HCT116 (cell line): ENCODE measurements at regions not wholly inside any gene's neighbourhood (a gene's known extent, or its start where the extent isn't known, plus 50 kb on each side); places are given as distances from the start of the nearest gene placed in this dataset.

Experiments used
- ATAC-seq: fragments of 200-7000 bp; cut with Tn5 transposase; 2 replicates; pipeline ENCODE4 v1.9.1; 2020; ENCODE audit warnings: mild to moderate bottlenecking, moderate library complexity
- BruUV-seq: library from RNA; stranded (reverse); fragments of 400-500 nt; replicated peaks from 2 replicates; lab custom pipeline; 2021; lab: Mats Ljungman, UMichigan
- CTCF ChIA-PET: fragments of 300-600 bp; sonication (Branson Sonifier 250); formaldehyde crosslinking; loops from one replicate; lab custom pipeline; 2021; ENCODE audit warnings: antibody characterized with exemption; lab: Charles Lee
- POLR2A ChIA-PET: fragments of 300-600, 350-600 bp; sonication (Branson Sonifier 250); formaldehyde crosslinking; loops from one replicate; lab custom pipeline; 2021; ENCODE audit warnings: antibody characterized with exemption; lab: Charles Lee
- RAD21 ChIA-PET, 2 experiments: fragments of 300-600 bp; sonication (Branson Sonifier 250); formaldehyde crosslinking; loops; one replicate each; lab custom pipeline; 2023; ENCODE audit warnings: low total read pairs in 2 of 2; ENCODE audit not compliant: uncharacterized antibody in 2 of 2, unreplicated experiment in 2 of 2, low non-redundant PET in 1 of 2; lab: Charles Lee
- DNase-seq: peaks from one replicate; pipeline ENCODE4 v3.0.0-alpha.2; 2010; ENCODE audit warnings: low read depth, low spot score
- H2AFZ ChIP-seq: fragments of 200-600 bp; shearing (Covaris generic), sonication (generic); 2 replicates; pipeline ENCODE4 v1.6.1; 2017; ENCODE audit warnings: low read depth, mixed run types, mixed read lengths, antibody characterized with exemption, low read length; ENCODE audit not compliant: poor library complexity, severe bottlenecking
- H3K27ac ChIP-seq: 2 replicates; pipeline ENCODE4 v1.5.1; 2012; ENCODE audit warnings: low read depth, low read length
- H3K27me3 ChIP-seq: fragments of 200-600 bp; sonication (generic); 2 replicates; pipeline ENCODE4 v1.6.1; 2016; ENCODE audit warnings: mixed run types, low read length, mixed read lengths; ENCODE audit not compliant: insufficient read depth
- H3K36me3 ChIP-seq, 2 experiments: fragments of 200-500 bp in 1 of 2; fragments of 200-600 bp in 1 of 2; sonication (Bioruptor generic) in 1 of 2; sonication (generic) in 1 of 2; 2 replicates each; pipeline versions ENCODE4 v1.5.1 to v1.6.1; 2014 to 2016; ENCODE audit warnings: low read length in 2 of 2, inconsistent platforms in 1 of 2, mixed read lengths in 1 of 2, mixed run types in 1 of 2; ENCODE audit not compliant: insufficient read depth in 2 of 2, control insufficient read depth in 1 of 2
- H3K4me1 ChIP-seq, 2 experiments: fragments of 200-600 bp in 1 of 2; sonication (generic) in 1 of 2; 2 replicates each; pipeline versions ENCODE4 v1.5.1 to v1.6.1; 2012 to 2017; ENCODE audit warnings: low read length in 2 of 2, inconsistent platforms in 1 of 2, mild to moderate bottlenecking in 1 of 2, mixed read lengths in 1 of 2, mixed run types in 1 of 2, moderate library complexity in 1 of 2; ENCODE audit not compliant: insufficient read depth in 2 of 2, control insufficient read depth in 1 of 2
- H3K4me2 ChIP-seq: fragments of 200-600 bp; sonication (generic); 2 replicates; pipeline ENCODE4 v1.6.1; 2017; ENCODE audit warnings: mixed run types, low read length, mixed read lengths
- H3K4me3 ChIP-seq, 2 experiments: fragments of 200-600 bp in 1 of 2; sonication (generic) in 1 of 2; replicated peaks in 1 of 2; 2 replicates each; pipeline ENCODE4 v1.5.1; 2011 to 2016; ENCODE audit warnings: low read length in 2 of 2, control low read depth in 1 of 2, low read depth in 1 of 2, mild to moderate bottlenecking in 1 of 2, mixed read lengths in 1 of 2, mixed run types in 1 of 2
- H3K79me2 ChIP-seq: fragments of 200-600 bp; sonication (generic); 2 replicates; pipeline ENCODE4 v1.6.1; 2017; ENCODE audit warnings: mild to moderate bottlenecking, mixed run types, low read length, moderate library complexity, mixed read lengths; ENCODE audit not compliant: insufficient read depth
- H3K9ac ChIP-seq: fragments of 200-600 bp; sonication (generic); 2 replicates; pipeline ENCODE4 v1.6.1; 2016; ENCODE audit warnings: low read length, mixed read lengths
- H3K9me2 ChIP-seq: fragments of 200-600 bp; sonication (generic), shearing (Covaris generic); 2 replicates; pipeline ENCODE4 v1.6.1; 2017; ENCODE audit warnings: mixed run types, mild to moderate bottlenecking, moderate library complexity; ENCODE audit not compliant: insufficient read depth
- H3K9me3 ChIP-seq, 2 experiments: fragments of 200-500 bp in 1 of 2; fragments of 200-600 bp in 1 of 2; sonication (Bioruptor generic) in 1 of 2; sonication (generic) in 1 of 2; 2 replicates each; pipeline ENCODE4 v1.6.1; 2014 to 2017; ENCODE audit warnings: low read length in 2 of 2, mixed read lengths in 2 of 2, inconsistent platforms in 1 of 2, low read depth in 1 of 2, mild to moderate bottlenecking in 1 of 2, mixed run types in 1 of 2, moderate library complexity in 1 of 2; ENCODE audit not compliant: control insufficient read depth in 1 of 2, insufficient read depth in 1 of 2
- H4K20me1 ChIP-seq: fragments of 200-600 bp; sonication (generic), shearing (Covaris generic); 2 replicates; pipeline ENCODE4 v1.6.1; 2017; ENCODE audit warnings: mixed run types, mild to moderate bottlenecking, moderate library complexity; ENCODE audit not compliant: insufficient read depth
- CBX3 ChIP-seq: IDR thresholded peaks from 2 replicates; pipeline ENCODE4 v1.6.1; 2012; ENCODE audit warnings: low read depth
- CEBPB ChIP-seq: IDR thresholded peaks from 2 replicates; pipeline ENCODE4 v1.6.1; 2012; ENCODE audit warnings: low read depth
- EGR1 ChIP-seq: IDR thresholded peaks from 2 replicates; pipeline ENCODE4 v1.6.1; 2012; ENCODE audit warnings: low read depth
- ELF1 ChIP-seq: IDR thresholded peaks from 2 replicates; pipeline ENCODE4 v1.6.1; 2012; ENCODE audit warnings: low read depth, borderline replicate concordance
- EZH2 ChIP-seq: fragments of 200-600 bp; sonication (generic); IDR thresholded peaks from 2 replicates; pipeline ENCODE4 v1.6.1; 2017; ENCODE audit warnings: antibody characterized with exemption, mixed run types
- EZH2phosphoT487 ChIP-seq: fragments of 200-600 bp; IDR thresholded peaks from 2 replicates; pipeline ENCODE4 v1.6.1; 2018; ENCODE audit warnings: antibody characterized with exemption, borderline replicate concordance
- FOSL1 ChIP-seq: IDR thresholded peaks from 2 replicates; pipeline ENCODE4 v1.6.1; 2012; ENCODE audit warnings: low read depth
- JUND ChIP-seq: IDR thresholded peaks from 2 replicates; pipeline ENCODE4 v1.6.1; 2012
- POLR2A ChIP-seq: IDR thresholded peaks from 2 replicates; pipeline ENCODE4 v1.7.0; 2011; ENCODE audit warnings: borderline replicate concordance; ENCODE audit not compliant: insufficient read depth, insufficient read length; ENCODE audit errors: extremely low read depth
- RAD21 ChIP-seq: IDR thresholded peaks from 2 replicates; pipeline ENCODE4 v1.6.1; 2012; ENCODE audit warnings: low read depth, mild to moderate bottlenecking
- SP1 ChIP-seq: IDR thresholded peaks from 2 replicates; pipeline ENCODE4 v1.6.1; 2012; ENCODE audit warnings: low read depth
- SRF ChIP-seq: IDR thresholded peaks from 2 replicates; pipeline ENCODE4 v1.6.1; 2012; ENCODE audit warnings: low read depth
- YY1 ChIP-seq: IDR thresholded peaks from 2 replicates; pipeline ENCODE4 v1.6.1; 2011; ENCODE audit warnings: low read length, low read depth, moderate library complexity, mild to moderate bottlenecking; ENCODE audit not compliant: insufficient replicate concordance; ENCODE audit errors: extremely low read depth
- ZFX ChIP-seq: fragments of 450-650 bp; IDR thresholded peaks from 2 replicates; pipeline ENCODE4 v1.6.1; 2017
- ZNF274 ChIP-seq: fragments of 200-500 bp; sonication (Bioruptor generic); IDR thresholded peaks from 2 replicates; pipeline ENCODE4 v1.6.1; 2014; ENCODE audit warnings: mild to moderate bottlenecking, low read depth, low read length, inconsistent platforms
- intact Hi-C: fragments of 100-400 bp; cut with micrococcal nuclease; formaldehyde crosslinking; loops from 2 replicates; pipeline ENCODE4 v1.10.0; 2022
- TF ChIP-seq, protein P1 (sequence below): IDR thresholded peaks from 2 replicates; pipeline ENCODE4 v1.6.1; 2012
- TF ChIP-seq, protein P2 (sequence below): IDR thresholded peaks from 2 replicates; pipeline ENCODE4 v1.6.1; 2012; ENCODE audit warnings: low read depth
- TF ChIP-seq, protein P3 (sequence below): IDR thresholded peaks from 2 replicates; pipeline ENCODE4 v1.6.1; 2012
- TF ChIP-seq, protein P4 (sequence below), 3 experiments: fragments of 200-600 bp in 1 of 3; sonication (generic) in 1 of 3; IDR thresholded peaks in 2 of 3; conservative IDR thresholded peaks in 1 of 3; 2 replicates each; pipeline ENCODE4 v1.5.1; 2012 to 2017; ENCODE audit warnings: low read depth in 2 of 3, low read length in 2 of 3, antibody characterized with exemption in 1 of 3, borderline replicate concordance in 1 of 3, control low read depth in 1 of 3, mild to moderate bottlenecking in 1 of 3, mixed read lengths in 1 of 3, mixed run types in 1 of 3, moderate library complexity in 1 of 3; ENCODE audit not compliant: insufficient read depth in 1 of 3

DNA sequence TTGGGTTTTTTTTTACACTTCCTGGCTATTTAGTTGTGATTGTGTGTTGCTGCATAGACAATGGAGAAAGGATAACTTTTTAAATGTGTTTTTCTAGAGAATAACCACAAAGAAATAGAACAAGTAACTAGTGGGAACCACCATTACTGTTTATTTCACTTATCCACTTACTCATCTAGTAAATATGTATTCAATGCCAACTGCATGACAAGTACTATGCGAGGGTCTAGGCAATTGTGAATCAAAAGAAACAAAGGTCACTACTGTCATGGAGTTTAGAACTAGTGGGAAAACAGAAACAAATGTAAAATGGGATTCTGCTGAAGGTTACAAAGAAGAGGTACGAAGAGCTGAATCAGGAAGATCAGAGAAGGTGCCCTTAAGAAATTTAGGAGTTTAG lies 600.9 kb upstream of the ROBO2 start:
- DNase-seq, result no peak
- H3K9me2 ChIP-seq, result no peaks in the 10 kb centered on the region
- no peak overlapping the region for H3K4me3 ChIP-seq
- peaks cover 16 to 19% of the 10 kb centered on the region in 2 experiments; a peak in 2 of 4 replicates for H3K9me3 ChIP-seq
- no peak overlapping the region for H3K9ac ChIP-seq
- no peaks in the 10 kb centered on the region for H3K4me1 ChIP-seq
- ChIA-PET POLR2A (no interaction called here), CTCF (no interaction called here), RAD21 (no interaction called here)
- no peak overlapping the region for H3K27ac ChIP-seq
- no peak for TF ChIP-seq ZNF274
- TF ChIP-seq, protein P1, sequence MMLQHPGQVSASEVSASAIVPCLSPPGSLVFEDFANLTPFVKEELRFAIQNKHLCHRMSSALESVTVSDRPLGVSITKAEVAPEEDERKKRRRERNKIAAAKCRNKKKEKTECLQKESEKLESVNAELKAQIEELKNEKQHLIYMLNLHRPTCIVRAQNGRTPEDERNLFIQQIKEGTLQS, result no peak
- TF ChIP-seq ELF1, result no peak
- TF ChIP-seq, protein P2, sequence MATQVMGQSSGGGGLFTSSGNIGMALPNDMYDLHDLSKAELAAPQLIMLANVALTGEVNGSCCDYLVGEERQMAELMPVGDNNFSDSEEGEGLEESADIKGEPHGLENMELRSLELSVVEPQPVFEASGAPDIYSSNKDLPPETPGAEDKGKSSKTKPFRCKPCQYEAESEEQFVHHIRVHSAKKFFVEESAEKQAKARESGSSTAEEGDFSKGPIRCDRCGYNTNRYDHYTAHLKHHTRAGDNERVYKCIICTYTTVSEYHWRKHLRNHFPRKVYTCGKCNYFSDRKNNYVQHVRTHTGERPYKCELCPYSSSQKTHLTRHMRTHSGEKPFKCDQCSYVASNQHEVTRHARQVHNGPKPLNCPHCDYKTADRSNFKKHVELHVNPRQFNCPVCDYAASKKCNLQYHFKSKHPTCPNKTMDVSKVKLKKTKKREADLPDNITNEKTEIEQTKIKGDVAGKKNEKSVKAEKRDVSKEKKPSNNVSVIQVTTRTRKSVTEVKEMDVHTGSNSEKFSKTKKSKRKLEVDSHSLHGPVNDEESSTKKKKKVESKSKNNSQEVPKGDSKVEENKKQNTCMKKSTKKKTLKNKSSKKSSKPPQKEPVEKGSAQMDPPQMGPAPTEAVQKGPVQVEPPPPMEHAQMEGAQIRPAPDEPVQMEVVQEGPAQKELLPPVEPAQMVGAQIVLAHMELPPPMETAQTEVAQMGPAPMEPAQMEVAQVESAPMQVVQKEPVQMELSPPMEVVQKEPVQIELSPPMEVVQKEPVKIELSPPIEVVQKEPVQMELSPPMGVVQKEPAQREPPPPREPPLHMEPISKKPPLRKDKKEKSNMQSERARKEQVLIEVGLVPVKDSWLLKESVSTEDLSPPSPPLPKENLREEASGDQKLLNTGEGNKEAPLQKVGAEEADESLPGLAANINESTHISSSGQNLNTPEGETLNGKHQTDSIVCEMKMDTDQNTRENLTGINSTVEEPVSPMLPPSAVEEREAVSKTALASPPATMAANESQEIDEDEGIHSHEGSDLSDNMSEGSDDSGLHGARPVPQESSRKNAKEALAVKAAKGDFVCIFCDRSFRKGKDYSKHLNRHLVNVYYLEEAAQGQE, result no peak
- TF ChIP-seq POLR2A, result no peak
- TF ChIP-seq EZH2, result no peak
- no peak for TF ChIP-seq SP1
- TF ChIP-seq, protein P3, sequence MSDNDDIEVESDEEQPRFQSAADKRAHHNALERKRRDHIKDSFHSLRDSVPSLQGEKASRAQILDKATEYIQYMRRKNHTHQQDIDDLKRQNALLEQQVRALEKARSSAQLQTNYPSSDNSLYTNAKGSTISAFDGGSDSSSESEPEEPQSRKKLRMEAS, result no peak
- no peak for TF ChIP-seq SRF
- no peak for TF ChIP-seq EZH2phosphoT487
- no peak for TF ChIP-seq EGR1
- no peak for TF ChIP-seq FOSL1
- TF ChIP-seq YY1, result no peak
- no peak for TF ChIP-seq RAD21
- no peak for TF ChIP-seq CEBPB
- TF ChIP-seq, protein P4, sequence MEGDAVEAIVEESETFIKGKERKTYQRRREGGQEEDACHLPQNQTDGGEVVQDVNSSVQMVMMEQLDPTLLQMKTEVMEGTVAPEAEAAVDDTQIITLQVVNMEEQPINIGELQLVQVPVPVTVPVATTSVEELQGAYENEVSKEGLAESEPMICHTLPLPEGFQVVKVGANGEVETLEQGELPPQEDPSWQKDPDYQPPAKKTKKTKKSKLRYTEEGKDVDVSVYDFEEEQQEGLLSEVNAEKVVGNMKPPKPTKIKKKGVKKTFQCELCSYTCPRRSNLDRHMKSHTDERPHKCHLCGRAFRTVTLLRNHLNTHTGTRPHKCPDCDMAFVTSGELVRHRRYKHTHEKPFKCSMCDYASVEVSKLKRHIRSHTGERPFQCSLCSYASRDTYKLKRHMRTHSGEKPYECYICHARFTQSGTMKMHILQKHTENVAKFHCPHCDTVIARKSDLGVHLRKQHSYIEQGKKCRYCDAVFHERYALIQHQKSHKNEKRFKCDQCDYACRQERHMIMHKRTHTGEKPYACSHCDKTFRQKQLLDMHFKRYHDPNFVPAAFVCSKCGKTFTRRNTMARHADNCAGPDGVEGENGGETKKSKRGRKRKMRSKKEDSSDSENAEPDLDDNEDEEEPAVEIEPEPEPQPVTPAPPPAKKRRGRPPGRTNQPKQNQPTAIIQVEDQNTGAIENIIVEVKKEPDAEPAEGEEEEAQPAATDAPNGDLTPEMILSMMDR (IDR thresholded peaks at IDR 0.05 in 2 of 3, conservative IDR thresholded peaks at IDR 0.05 in 1 of 3; ENCODE audit: borderline replicate concordance in 1 of 3, insufficient read depth in 1 of 3, low read depth in 2 of 3, low read length in 2 of 3), result no peak
- TF ChIP-seq CBX3, result no peak
- no peak for TF ChIP-seq JUND
- TF ChIP-seq ZFX, result no peak
- H3K27me3 ChIP-seq, result no peaks in the 10 kb centered on the region
- no peaks in the 10 kb centered on the region for H3K79me2 ChIP-seq
- no peak overlapping the region for H3K4me2 ChIP-seq
- H2AFZ ChIP-seq, result no peak overlapping the region
- no peak for ATAC-seq
- BruUV-seq, result no TSS peak
- no peaks in the 10 kb centered on the region for H3K36me3 ChIP-seq
- H4K20me1 ChIP-seq, result no peaks in the 10 kb centered on the region
- intact Hi-C loops, result no loop called here
